Common myeloid progenitor, CD34-positive (primary cell): ENCODE measurements at regions not wholly inside any gene's neighbourhood (a gene's known extent, or its start where the extent isn't known, plus 50 kb on each side); places are given as distances from the start of the nearest gene placed in this dataset.

Experiments used
- CTCF ChIA-PET: fragments of 350-600 bp; sonication (Branson Sonifier 250); formaldehyde crosslinking; loops from one replicate; lab custom pipeline; 2021; ENCODE audit warnings: antibody characterized with exemption; lab: Charles Lee
- POLR2A ChIA-PET: fragments of 350-600 bp; sonication (Branson Sonifier 250); formaldehyde crosslinking; loops from one replicate; lab custom pipeline; 2021; ENCODE audit warnings: antibody characterized with exemption; lab: Charles Lee
- DNase-seq, 3 donors: peaks; one replicate each; pipeline versions ENCODE4 v3.0.0 to v3.0.0-alpha.2; 2013
- H3K27ac ChIP-seq, 2 experiments: 1 replicate in 1 of 2; 2 replicates in 1 of 2; pipeline ENCODE4 v1.7.0; 2013; ENCODE audit warnings: inconsistent platforms in 2 of 2, low read length in 2 of 2, mild to moderate bottlenecking in 2 of 2, low read depth in 1 of 2, moderate library complexity in 1 of 2; ENCODE audit not compliant: severe bottlenecking in 2 of 2, insufficient read depth in 1 of 2, poor library complexity in 1 of 2
- H3K27me3 ChIP-seq, 5 experiments: replicated peaks in 2 of 5; 1 replicate in 3 of 5; 2 replicates in 2 of 5; pipeline versions ENCODE4 v1.6.1 to v1.7.0; 2013; ENCODE audit warnings: low read length in 4 of 5, mild to moderate bottlenecking in 2 of 5, moderate library complexity in 2 of 5, inconsistent platforms in 1 of 5; ENCODE audit not compliant: insufficient read depth in 5 of 5, control insufficient read depth in 4 of 5
- H3K36me3 ChIP-seq, 4 experiments: 1 replicate in 2 of 4; 2 replicates in 2 of 4; pipeline versions ENCODE4 v1.6.1 to v1.7.0; 2013; ENCODE audit warnings: low read length in 3 of 4, control low read depth in 1 of 4, mild to moderate bottlenecking in 1 of 4; ENCODE audit not compliant: control insufficient read depth in 4 of 4, insufficient read depth in 4 of 4
- H3K4me1 ChIP-seq, 4 experiments: 1 replicate in 3 of 4; 2 replicates in 1 of 4; pipeline versions ENCODE4 v1.6.1 to v1.7.1; 2013; ENCODE audit warnings: low read length in 3 of 4, mild to moderate bottlenecking in 3 of 4, control low read depth in 1 of 4, inconsistent platforms in 1 of 4, moderate library complexity in 1 of 4; ENCODE audit not compliant: control insufficient read depth in 4 of 4, insufficient read depth in 4 of 4; ENCODE audit errors: control extremely low read depth in 1 of 4
- H3K4me3 ChIP-seq, 7 experiments: 1 replicate in 4 of 7; 2 replicates in 3 of 7; pipeline versions ENCODE4 v1.5.1 to v1.7.0; 2013; ENCODE audit warnings: mild to moderate bottlenecking in 7 of 7, low read length in 6 of 7, moderate library complexity in 6 of 7, inconsistent platforms in 2 of 7, low read depth in 2 of 7, control low read depth in 1 of 7; ENCODE audit not compliant: insufficient read depth in 4 of 7, control insufficient read depth in 1 of 7; ENCODE audit errors: extremely low read depth in 1 of 7
- H3K9me3 ChIP-seq, 5 experiments: 1 replicate in 4 of 5; 2 replicates in 1 of 5; pipeline versions ENCODE4 v1.6.1 to v1.7.1; 2013; ENCODE audit warnings: low read length in 4 of 5, mild to moderate bottlenecking in 2 of 5, inconsistent platforms in 1 of 5, low read depth in 1 of 5, moderate library complexity in 1 of 5; ENCODE audit not compliant: control insufficient read depth in 4 of 5, insufficient read depth in 2 of 5; ENCODE audit errors: control extremely low read depth in 1 of 5
- WGBS: methylation state at CpG from one replicate; pipeline ENCODE4 v1.1.5; 2013; ENCODE audit not compliant: insufficient coverage; 5-methylcytosine and 5-hydroxymethylcytosine counted together

DNA sequence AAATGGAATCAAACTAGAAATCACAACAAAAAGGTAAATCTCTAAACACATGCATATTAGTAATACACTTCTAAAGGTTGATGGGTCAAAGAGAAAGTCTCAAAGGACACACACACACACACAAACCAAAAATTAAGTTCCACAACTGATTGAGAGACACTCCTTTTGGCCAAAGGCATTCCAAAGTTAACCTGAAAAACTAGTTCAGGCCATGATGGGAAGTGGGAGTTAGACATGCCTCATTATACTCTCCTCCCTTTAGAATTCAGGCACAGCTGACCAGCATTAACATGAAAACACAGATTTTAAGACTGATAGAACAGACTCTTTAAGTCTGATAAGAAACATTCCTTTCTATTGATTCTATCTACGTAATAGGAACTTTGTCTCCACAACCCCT lies 332.4 kb upstream of the IGFBP3 start:
- ChIA-PET POLR2A (no interaction called here), CTCF (no interaction called here)
- Histone ChIP-seq H3K4me3 (no peak overlapping the region), H3K27me3 (no peaks in the 10 kb centered on the region), H3K36me3 (no peaks in the 10 kb centered on the region), H3K9me3 (no peaks in the 10 kb centered on the region), H3K27ac (no peak overlapping the region), H3K4me1 (no peaks in the 10 kb centered on the region)
- 100% methylated on average over 1 of the region's 1 CpG for WGBS
- no peak for DNase-seq

DNA sequence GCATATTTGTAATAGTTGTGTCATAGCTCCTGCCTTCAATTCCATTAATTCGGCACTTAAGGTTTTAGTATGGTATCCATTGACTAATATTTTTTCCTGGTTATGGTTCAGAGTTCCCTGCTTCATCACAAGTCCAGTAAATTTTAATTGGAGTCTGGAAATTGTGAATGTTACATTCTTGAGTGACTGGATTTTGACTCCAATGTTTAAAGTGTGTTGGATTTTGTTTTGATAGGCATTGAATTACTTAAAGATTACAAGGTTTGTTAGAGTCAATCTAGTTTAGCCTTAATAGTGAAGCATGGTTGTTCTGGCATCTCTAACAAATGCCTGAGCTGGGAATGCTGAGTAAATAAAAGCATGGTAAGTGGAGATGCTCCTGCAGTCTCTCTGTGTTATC lies 326.6 kb upstream of the IGFBP3 start:
- DNase-seq: no peak
- CTCF ChIA-PET: no interaction called here
- Histone ChIP-seq H3K4me1 (no peaks in the 10 kb centered on the region), H3K27me3 (no peaks in the 10 kb centered on the region), H3K4me3 (no peak overlapping the region), H3K9me3 (no peaks in the 10 kb centered on the region), H3K27ac (no peak overlapping the region), H3K36me3 (no peaks in the 10 kb centered on the region)
- POLR2A ChIA-PET: no interaction called here
- WGBS: no CpG with 5 or more reads among the region's 1 CpG

DNA sequence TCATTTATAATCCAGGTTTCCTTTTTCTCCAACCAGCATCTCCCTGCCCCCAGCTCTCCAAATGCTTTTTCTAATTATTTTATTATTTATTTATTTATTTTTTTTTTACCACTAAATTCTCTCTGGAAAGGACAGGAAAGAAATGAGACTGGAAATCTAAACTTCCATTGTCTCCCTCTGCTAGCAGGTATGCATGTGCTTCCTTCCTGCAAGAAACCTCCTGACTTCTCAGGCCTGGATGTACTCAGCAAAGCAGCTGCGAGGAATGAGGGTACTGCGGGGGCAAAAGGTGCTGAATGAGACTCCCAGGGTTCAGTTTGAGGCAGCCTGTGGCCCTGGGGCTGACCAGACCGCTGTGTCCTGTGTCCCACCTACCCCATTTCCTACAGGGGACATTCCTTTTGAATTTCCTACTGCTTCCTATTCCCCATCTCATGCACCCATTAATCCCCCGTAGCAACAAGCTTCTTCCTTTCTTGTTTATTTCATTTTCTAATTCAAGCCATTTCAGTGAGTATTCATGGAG lies 324.6 kb upstream of the IGFBP3 start:
- DNase-seq: no peak
- H3K9me3 ChIP-seq: no peaks in the 10 kb centered on the region
- H3K4me3 ChIP-seq: no peak overlapping the region
- no peaks in the 10 kb centered on the region for H3K27me3 ChIP-seq
- ChIA-PET POLR2A (no interaction called here), CTCF (no interaction called here)
- H3K27ac ChIP-seq: no peak overlapping the region
- no peaks in the 10 kb centered on the region for H3K36me3 ChIP-seq
- 69% methylated on average over 4 of the region's 4 CpGs for WGBS
- H3K4me1 ChIP-seq: no peaks in the 10 kb centered on the region

DNA sequence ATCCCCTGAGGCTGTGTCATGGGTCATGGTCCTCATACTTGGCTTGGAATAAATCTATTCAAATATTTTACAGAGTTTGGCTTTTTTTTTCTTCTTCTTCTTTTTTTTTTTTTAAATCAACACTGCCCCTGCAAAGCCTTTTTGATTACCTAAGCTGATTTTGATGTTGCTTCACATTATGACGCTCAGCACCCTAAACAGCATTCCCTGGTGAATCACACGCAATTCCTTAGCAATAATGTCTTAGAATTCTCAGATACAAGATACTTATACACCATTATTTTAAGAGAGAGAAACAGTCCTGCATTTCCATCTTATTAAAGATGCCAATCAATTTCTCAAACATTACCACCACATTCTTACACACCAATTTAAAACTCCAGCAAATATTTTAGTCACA lies 323.7 kb upstream of the IGFBP3 start:
- no peaks in the 10 kb centered on the region for H3K36me3 ChIP-seq
- H3K4me3 ChIP-seq: no peak overlapping the region
- POLR2A ChIA-PET: no interaction called here
- H3K9me3 ChIP-seq: no peaks in the 10 kb centered on the region
- DNase-seq: no peak
- WGBS: 95% methylated on average over 2 of the region's 2 CpGs
- H3K27me3 ChIP-seq: no peaks in the 10 kb centered on the region
- H3K4me1 ChIP-seq: no peaks in the 10 kb centered on the region
- H3K27ac ChIP-seq: no peak overlapping the region
- CTCF ChIA-PET: no interaction called here

DNA sequence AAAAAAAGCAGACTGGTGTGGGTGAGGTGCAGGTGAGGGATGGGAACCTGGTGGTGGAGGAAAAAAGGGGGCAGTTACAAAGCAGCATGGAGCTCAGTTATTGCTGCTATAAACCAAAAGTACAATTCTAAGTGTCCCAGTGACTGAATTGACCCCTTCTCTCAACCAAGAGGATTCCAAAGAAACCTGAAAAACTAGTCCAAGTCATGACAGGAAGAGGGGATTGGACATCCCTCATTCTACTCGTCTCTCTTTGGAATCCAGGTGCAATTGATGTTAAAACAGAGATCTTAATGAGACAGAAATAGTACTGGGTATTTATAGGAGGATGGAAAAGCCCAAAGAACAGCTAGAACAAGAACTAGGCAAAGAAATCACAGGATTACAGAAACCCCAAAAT lies 322.3 kb upstream of the IGFBP3 start:
- H3K4me1 ChIP-seq: no peaks in the 10 kb centered on the region
- no peak for DNase-seq
- no peak overlapping the region for H3K27ac ChIP-seq
- no peaks in the 10 kb centered on the region for H3K36me3 ChIP-seq
- POLR2A ChIA-PET: no interaction called here
- H3K4me3 ChIP-seq: no peak overlapping the region
- WGBS: 80% methylated on average over 1 of the region's 1 CpG
- no peaks in the 10 kb centered on the region for H3K9me3 ChIP-seq
- CTCF ChIA-PET: no interaction called here
- H3K27me3 ChIP-seq: no peaks in the 10 kb centered on the region

DNA sequence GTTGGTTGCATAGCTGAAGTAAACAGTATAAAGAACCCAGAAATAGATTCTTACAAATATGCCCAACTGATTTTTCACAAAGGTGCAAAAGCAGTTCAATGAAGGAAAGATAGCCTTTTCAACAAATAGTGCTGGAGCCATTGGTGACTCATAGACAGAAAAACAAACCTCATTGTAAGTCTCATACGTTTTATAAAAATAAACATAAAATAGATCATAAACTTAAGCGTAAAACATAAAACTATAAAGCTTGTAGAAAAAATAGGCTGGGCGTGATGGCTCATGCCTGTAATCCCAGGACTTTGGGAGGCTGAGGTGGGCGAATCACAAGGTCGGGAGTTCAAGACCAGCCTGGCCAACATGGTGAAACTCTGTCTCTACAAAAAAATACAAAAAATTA lies 318.8 kb upstream of the IGFBP3 start:
- H3K27me3 ChIP-seq: no peaks in the 10 kb centered on the region
- no peak overlapping the region for H3K27ac ChIP-seq
- no peak overlapping the region for H3K4me3 ChIP-seq
- CTCF ChIA-PET: no interaction called here
- 93% methylated on average over 2 of the region's 5 CpGs for WGBS
- POLR2A ChIA-PET: no interaction called here
- no peak for DNase-seq
- H3K4me1 ChIP-seq: no peaks in the 10 kb centered on the region
- no peaks in the 10 kb centered on the region for H3K36me3 ChIP-seq
- no peaks in the 10 kb centered on the region for H3K9me3 ChIP-seq

DNA sequence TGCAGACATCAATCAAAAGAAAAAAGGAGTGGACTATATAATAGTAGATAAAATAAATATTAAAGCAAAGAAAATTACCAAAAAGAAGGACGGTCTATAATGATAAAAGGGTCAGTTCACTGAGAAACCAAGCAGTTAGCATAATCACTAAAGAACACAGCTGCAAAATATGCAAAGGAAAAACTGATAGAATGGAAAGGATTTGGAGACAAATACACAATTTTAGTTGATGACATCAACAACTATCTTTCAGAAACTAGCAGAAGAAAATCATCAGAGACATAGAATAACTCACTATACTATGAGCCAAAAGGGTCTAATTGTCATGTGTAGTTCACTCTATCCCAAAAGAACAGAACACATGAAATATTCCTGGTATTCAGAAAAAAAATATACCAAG lies 316.4 kb upstream of the IGFBP3 start:
- Histone ChIP-seq H3K27ac (no peak overlapping the region), H3K4me1 (no peaks in the 10 kb centered on the region), H3K9me3 (no peaks in the 10 kb centered on the region), H3K4me3 (no peak overlapping the region), H3K27me3 (no peaks in the 10 kb centered on the region), H3K36me3 (no peaks in the 10 kb centered on the region)
- no CpG with 5 or more reads among the region's 1 CpG for WGBS
- DNase-seq: no peak
- CTCF ChIA-PET: no interaction called here
- POLR2A ChIA-PET: no interaction called here
